ENCODE measurements at regions not wholly inside any gene's neighbourhood (a gene's known extent, or its start where the extent isn't known, plus 50 kb on each side); places are given as distances from the start of the nearest gene placed in this dataset.

DNA sequence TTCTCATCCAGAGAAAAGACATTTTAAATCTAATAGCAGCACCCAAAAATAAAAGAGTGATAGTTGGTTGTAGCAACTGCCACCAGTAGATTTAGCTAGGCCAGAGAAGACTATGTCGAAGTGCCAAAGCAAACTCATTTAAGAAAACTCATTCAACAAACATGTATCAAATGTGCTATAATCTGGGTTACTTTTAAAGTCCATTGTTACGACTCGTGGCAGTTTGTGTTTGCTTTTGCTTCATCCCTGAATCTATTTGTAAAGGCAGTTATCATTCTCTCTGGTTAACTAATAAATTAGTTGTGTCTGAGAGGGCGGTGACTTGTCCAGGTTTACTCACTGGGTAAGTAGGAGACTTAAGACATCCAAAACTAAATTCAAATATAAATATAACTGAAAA is 159.4 kb downstream of the ZIC4 start:
- TF ChIP-seq, protein P1, sequence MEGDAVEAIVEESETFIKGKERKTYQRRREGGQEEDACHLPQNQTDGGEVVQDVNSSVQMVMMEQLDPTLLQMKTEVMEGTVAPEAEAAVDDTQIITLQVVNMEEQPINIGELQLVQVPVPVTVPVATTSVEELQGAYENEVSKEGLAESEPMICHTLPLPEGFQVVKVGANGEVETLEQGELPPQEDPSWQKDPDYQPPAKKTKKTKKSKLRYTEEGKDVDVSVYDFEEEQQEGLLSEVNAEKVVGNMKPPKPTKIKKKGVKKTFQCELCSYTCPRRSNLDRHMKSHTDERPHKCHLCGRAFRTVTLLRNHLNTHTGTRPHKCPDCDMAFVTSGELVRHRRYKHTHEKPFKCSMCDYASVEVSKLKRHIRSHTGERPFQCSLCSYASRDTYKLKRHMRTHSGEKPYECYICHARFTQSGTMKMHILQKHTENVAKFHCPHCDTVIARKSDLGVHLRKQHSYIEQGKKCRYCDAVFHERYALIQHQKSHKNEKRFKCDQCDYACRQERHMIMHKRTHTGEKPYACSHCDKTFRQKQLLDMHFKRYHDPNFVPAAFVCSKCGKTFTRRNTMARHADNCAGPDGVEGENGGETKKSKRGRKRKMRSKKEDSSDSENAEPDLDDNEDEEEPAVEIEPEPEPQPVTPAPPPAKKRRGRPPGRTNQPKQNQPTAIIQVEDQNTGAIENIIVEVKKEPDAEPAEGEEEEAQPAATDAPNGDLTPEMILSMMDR (conservative IDR thresholded peaks at IDR 0.05; ENCODE audit: low read depth, low read length), result no peak
- no peak for TF ChIP-seq EZH2 (IDR thresholded peaks at IDR 0.05; ENCODE audit: low read length, unreplicated experiment)
